A673 (cell line): ENCODE measurements at regions not wholly inside any gene's neighbourhood (a gene's known extent, or its start where the extent isn't known, plus 50 kb on each side); places are given as distances from the start of the nearest gene placed in this dataset.

Experiments
- BruUV-seq: library from RNA; stranded (reverse); fragments of 400-500 nt; replicated peaks from 2 replicates; lab custom pipeline; 2021; lab: Mats Ljungman, UMichigan
- CTCF ChIA-PET: fragments of 300-600 bp; sonication (Branson Sonifier 250); formaldehyde crosslinking; loops from one replicate; lab custom pipeline; 2022; ENCODE audit warnings: antibody characterized with exemption; lab: Charles Lee
- POLR2A ChIA-PET: fragments of 300-600 bp; sonication (Branson Sonifier 250); formaldehyde crosslinking; loops from one replicate; lab custom pipeline; 2022; ENCODE audit warnings: antibody characterized with exemption; ENCODE audit not compliant: low non-redundant PET; lab: Charles Lee
- DNase-seq: peaks from one replicate; pipeline ENCODE4 v3.0.0-alpha.2; 2015; ENCODE audit warnings: low spot score
- H3K27ac ChIP-seq: fragments of 200-600 bp; sonication (generic); 2 replicates; pipeline ENCODE4 v1.5.1; 2016; ENCODE audit warnings: mixed run types, low read depth, mild to moderate bottlenecking, mixed read lengths, antibody characterized with exemption, low read length; ENCODE audit not compliant: poor library complexity, severe bottlenecking
- H3K27me3 ChIP-seq: fragments of 200-600 bp; sonication (generic); replicated peaks from 2 replicates; pipeline ENCODE4 v1.6.1; 2017; ENCODE audit warnings: mixed run types, low read depth, mild to moderate bottlenecking, mixed read lengths, antibody characterized with exemption, low read length; ENCODE audit not compliant: insufficient read depth, poor library complexity
- H3K36me3 ChIP-seq: fragments of 200-600 bp; sonication (generic); 2 replicates; pipeline ENCODE4 v1.6.1; 2016; ENCODE audit warnings: mixed run types, mild to moderate bottlenecking, mixed read lengths, antibody characterized with exemption, low read length; ENCODE audit not compliant: insufficient read depth, poor library complexity, severe bottlenecking
- H3K4me1 ChIP-seq: fragments of 200-600 bp; sonication (generic); 2 replicates; pipeline ENCODE4 v1.6.1; 2017; ENCODE audit warnings: mixed run types, mild to moderate bottlenecking, mixed read lengths, antibody characterized with exemption, low read length; ENCODE audit not compliant: insufficient read depth, poor library complexity, severe bottlenecking
- H3K4me3 ChIP-seq: fragments of 200-600 bp; sonication (generic); 2 replicates; pipeline ENCODE4 v1.5.1; 2016; ENCODE audit warnings: low read depth, mixed run types, mild to moderate bottlenecking, mixed read lengths, low read length; ENCODE audit not compliant: poor library complexity, severe bottlenecking
- H3K9me3 ChIP-seq: fragments of 200-600 bp; sonication (generic); 2 replicates; pipeline ENCODE4 v1.6.1; 2016; ENCODE audit warnings: mixed run types, low read depth, mild to moderate bottlenecking, mixed read lengths, antibody characterized with exemption, low read length; ENCODE audit not compliant: poor library complexity, severe bottlenecking
- EZH2 ChIP-seq: fragments of 200-600 bp; sonication (generic); IDR thresholded peaks from 2 replicates; pipeline ENCODE4 v1.6.1; 2017; ENCODE audit warnings: borderline replicate concordance, low read depth, mild to moderate bottlenecking, mixed read lengths, antibody characterized with exemption, low read length; ENCODE audit not compliant: poor library complexity, severe bottlenecking
- intact Hi-C: fragments of 100-400 bp; cut with micrococcal nuclease; formaldehyde crosslinking; loops from one replicate; pipeline ENCODE4 v1.10.0; 2022; ENCODE audit not compliant: unreplicated experiment
- TF ChIP-seq, protein P1 (sequence below): fragments of 300-800, 200-600 bp; sonication (generic); conservative IDR thresholded peaks from 2 replicates; pipeline ENCODE4 v1.5.1; 2017; ENCODE audit warnings: low read depth, mild to moderate bottlenecking, antibody characterized with exemption, low read length, moderate library complexity, mixed read lengths

DNA sequence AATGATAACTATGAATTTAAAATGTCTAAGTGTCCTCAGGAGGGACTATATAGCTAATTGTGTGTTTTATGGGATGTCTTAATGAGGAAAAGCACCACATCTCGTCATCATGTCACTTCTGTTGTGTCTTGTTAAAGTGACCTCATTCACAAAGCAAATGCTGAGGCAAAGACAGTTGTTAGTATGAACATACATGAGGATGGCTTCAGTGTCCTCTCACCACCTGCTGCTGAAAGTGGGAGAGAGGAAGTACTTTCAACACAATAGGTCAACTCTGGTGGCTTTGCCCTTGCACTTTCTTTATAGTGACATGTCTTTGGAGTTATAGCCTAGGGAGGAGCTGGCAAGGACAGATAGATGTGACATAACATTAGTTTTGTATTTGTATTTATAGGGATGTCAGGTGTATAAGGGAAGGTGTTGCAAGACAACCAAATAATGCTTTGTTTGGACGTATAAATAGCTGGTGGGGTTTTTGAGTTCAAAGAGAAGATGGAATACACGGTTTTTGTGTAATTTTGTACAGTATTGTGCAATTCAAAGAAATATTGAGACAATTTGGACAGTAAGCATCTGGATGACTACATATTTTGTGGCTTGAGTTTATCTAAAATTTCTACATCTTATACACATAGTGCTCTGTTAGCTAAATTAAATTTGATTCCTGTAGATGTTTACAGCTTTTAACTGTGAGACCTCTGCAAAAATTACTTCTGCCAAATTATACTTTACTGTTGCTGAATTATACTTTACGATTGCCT lies 131.7 kb upstream of the ATP2B1 start:
- Histone ChIP-seq H3K9me3 (no peaks in the 10 kb centered on the region), H3K27ac (no peak overlapping the region), H3K4me1 (peaks cover 7% of the 10 kb centered on the region), H3K4me3 (no peak overlapping the region), H3K36me3 (no peaks in the 10 kb centered on the region), H3K27me3 (no peaks in the 10 kb centered on the region)
- ChIA-PET POLR2A (no interaction called here), CTCF (no interaction called here)
- TF ChIP-seq, protein P1, sequence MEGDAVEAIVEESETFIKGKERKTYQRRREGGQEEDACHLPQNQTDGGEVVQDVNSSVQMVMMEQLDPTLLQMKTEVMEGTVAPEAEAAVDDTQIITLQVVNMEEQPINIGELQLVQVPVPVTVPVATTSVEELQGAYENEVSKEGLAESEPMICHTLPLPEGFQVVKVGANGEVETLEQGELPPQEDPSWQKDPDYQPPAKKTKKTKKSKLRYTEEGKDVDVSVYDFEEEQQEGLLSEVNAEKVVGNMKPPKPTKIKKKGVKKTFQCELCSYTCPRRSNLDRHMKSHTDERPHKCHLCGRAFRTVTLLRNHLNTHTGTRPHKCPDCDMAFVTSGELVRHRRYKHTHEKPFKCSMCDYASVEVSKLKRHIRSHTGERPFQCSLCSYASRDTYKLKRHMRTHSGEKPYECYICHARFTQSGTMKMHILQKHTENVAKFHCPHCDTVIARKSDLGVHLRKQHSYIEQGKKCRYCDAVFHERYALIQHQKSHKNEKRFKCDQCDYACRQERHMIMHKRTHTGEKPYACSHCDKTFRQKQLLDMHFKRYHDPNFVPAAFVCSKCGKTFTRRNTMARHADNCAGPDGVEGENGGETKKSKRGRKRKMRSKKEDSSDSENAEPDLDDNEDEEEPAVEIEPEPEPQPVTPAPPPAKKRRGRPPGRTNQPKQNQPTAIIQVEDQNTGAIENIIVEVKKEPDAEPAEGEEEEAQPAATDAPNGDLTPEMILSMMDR = no peak
- TF ChIP-seq EZH2 = no peak
- intact Hi-C loops = no loop called here
- DNase-seq = no peak
- no TSS peak for BruUV-seq

DNA sequence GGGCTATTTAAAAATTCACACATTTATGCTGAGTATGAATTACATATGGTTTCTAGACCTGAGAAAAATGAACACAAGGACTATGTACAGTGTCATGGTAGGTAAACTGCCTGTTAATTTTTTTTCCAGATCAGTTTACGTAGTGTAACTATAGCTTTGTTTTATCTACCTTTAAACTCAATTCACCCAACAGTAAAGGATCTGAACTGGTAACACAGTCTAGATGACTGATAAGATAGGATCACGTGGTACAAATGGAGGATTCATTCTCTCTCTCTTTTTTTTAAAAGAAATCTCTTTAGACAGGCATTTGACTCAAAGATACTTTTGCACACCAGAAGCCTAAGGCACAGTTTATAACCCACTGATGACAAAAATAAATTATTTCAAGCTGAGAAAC lies 130.8 kb upstream of the ATP2B1 start:
- BruUV-seq = no TSS peak
- Histone ChIP-seq H3K36me3 (no peaks in the 10 kb centered on the region), H3K4me1 (peaks cover 7% of the 10 kb centered on the region), H3K27ac (no peak overlapping the region), H3K27me3 (no peaks in the 10 kb centered on the region), H3K4me3 (no peak overlapping the region), H3K9me3 (no peaks in the 10 kb centered on the region)
- DNase-seq = no peak
- ChIA-PET POLR2A (no interaction called here), CTCF (no interaction called here)
- intact Hi-C loops = no loop called here
- TF ChIP-seq EZH2 = no peak
- TF ChIP-seq, protein P1 = no peak

DNA sequence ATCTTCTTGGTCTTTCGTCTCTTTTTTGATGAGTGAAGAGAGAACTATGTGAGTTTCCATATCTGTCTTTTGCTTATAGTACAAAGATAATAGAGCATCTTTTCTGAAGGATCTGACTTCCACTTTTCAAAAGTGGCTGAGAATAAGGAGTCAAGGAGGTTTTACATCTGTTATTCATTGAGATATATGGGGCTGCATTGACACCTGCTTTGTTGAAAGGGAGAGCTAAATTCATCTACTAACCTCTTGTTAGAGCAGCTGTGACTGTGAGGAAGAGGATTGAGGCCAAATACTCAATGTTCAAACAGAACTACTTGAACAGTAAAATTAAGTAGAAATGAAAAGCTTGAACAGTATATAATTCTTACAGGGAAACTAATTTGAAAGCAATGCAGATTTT lies 130.2 kb upstream of the ATP2B1 start:
- DNase-seq = no peak
- Histone ChIP-seq H3K9me3 (no peaks in the 10 kb centered on the region), H3K27me3 (no peaks in the 10 kb centered on the region), H3K4me3 (no peak overlapping the region), H3K4me1 (peaks cover 7% of the 10 kb centered on the region), H3K36me3 (no peaks in the 10 kb centered on the region), H3K27ac (no peak overlapping the region)
- ChIA-PET CTCF (no interaction called here), POLR2A (no interaction called here)
- no TSS peak for BruUV-seq
- intact Hi-C loops = no loop called here
- no peak for TF ChIP-seq EZH2
- TF ChIP-seq, protein P1 = no peak
